Keratinocyte (primary cell): ENCODE measurements at regions not wholly inside any gene's neighbourhood (a gene's known extent, or its start where the extent isn't known, plus 50 kb on each side); places are given as distances from the start of the nearest gene placed in this dataset.

Experiments used
- EZH2 ChIP-seq: IDR thresholded peaks from one replicate; pipeline ENCODE4 v1.6.1; 2012; ENCODE audit warnings: inconsistent platforms, mild to moderate bottlenecking, low read length, moderate library complexity
- TF ChIP-seq, protein P1 (sequence below), 3 experiments: IDR thresholded peaks in 1 of 3; conservative IDR thresholded peaks in 1 of 3; optimal IDR thresholded peaks in 1 of 3; 2 replicates in 2 of 3; 3 replicates in 1 of 3; pipeline versions ENCODE3 to v1.5.1; 2011; ENCODE audit warnings: low read length in 3 of 3, mild to moderate bottlenecking in 3 of 3, moderate library complexity in 2 of 3, control low read depth in 1 of 3, inconsistent platforms in 1 of 3; ENCODE audit not compliant: insufficient read depth in 2 of 3; ENCODE audit errors: extremely low read depth in 1 of 3

DNA sequence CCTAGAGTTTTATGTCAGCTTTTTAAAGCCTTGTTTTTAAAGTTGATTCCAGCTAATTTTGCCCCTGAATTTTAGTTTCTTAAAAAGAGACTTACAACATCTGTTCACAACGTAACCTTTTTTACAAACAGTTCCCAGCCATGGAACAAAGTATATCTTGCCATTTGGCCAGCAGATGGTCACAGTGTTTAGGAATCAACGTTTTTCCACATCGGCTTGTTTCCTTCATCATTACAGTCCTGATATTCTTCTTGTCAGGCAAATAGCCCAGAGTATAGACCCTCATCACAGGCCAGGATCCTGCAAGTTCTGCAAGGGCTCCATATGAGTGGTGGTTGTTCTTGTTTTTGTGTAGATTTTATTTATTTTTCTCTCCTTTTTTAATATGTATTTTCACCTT lies 341.7 kb upstream of the HTR1E start:
- TF ChIP-seq, protein P1, sequence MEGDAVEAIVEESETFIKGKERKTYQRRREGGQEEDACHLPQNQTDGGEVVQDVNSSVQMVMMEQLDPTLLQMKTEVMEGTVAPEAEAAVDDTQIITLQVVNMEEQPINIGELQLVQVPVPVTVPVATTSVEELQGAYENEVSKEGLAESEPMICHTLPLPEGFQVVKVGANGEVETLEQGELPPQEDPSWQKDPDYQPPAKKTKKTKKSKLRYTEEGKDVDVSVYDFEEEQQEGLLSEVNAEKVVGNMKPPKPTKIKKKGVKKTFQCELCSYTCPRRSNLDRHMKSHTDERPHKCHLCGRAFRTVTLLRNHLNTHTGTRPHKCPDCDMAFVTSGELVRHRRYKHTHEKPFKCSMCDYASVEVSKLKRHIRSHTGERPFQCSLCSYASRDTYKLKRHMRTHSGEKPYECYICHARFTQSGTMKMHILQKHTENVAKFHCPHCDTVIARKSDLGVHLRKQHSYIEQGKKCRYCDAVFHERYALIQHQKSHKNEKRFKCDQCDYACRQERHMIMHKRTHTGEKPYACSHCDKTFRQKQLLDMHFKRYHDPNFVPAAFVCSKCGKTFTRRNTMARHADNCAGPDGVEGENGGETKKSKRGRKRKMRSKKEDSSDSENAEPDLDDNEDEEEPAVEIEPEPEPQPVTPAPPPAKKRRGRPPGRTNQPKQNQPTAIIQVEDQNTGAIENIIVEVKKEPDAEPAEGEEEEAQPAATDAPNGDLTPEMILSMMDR (optimal IDR thresholded peaks at IDR 0.05 in 1 of 3, IDR thresholded peaks at IDR 0.05 in 1 of 3, conservative IDR thresholded peaks at IDR 0.05 in 1 of 3; ENCODE audit: extremely low read depth in 1 of 3, insufficient read depth in 2 of 3, low read length in 3 of 3) = no peak
- no peak for TF ChIP-seq EZH2
